Kidney (tissue), 13 donors: ENCODE measurements at regions not wholly inside any gene's neighbourhood (a gene's known extent, or its start where the extent isn't known, plus 50 kb on each side); places are given as distances from the start of the nearest gene placed in this dataset.

Experiments
- DNase-seq, 5 donors: peaks; one replicate each; pipeline ENCODE4 v3.0.0-alpha.2; 2013 to 2020
- FAIRE-seq: peaks from 2 replicates; lab custom pipeline; 2012; peaks lifted over from hg19 to GRCh38; lab: Jason Lieb, UNC
- H3K27ac ChIP-seq, 2 donors: one replicate each; pipeline ENCODE4 v1.7.0; 2013; ENCODE audit warnings: low read depth in 2 of 2, low read length in 2 of 2, inconsistent platforms in 1 of 2
- H3K27me3 ChIP-seq: one replicate; pipeline ENCODE4 v1.7.1; 2013; ENCODE audit warnings: low read length, inconsistent platforms; ENCODE audit not compliant: control insufficient read depth, insufficient read depth
- H3K36me3 ChIP-seq, 3 donors: one replicate each; pipeline versions ENCODE4 v1.7.0 to v1.7.1; 2013; ENCODE audit warnings: low read length in 3 of 3, control low read depth in 1 of 3, inconsistent platforms in 1 of 3; ENCODE audit not compliant: insufficient read depth in 3 of 3, control insufficient read depth in 2 of 3
- H3K4me1 ChIP-seq, 3 donors: one replicate each; pipeline versions ENCODE4 v1.7.0 to v1.7.1; 2013; ENCODE audit warnings: low read length in 3 of 3, inconsistent platforms in 1 of 3, low read depth in 1 of 3; ENCODE audit not compliant: control insufficient read depth in 2 of 3, insufficient read depth in 2 of 3
- H3K4me3 ChIP-seq, 3 donors: one replicate each; pipeline versions ENCODE4 v1.7.0 to v1.8.1; 2013; ENCODE audit warnings: low read length in 3 of 3, control low read depth in 1 of 3, inconsistent platforms in 1 of 3
- H3K9ac ChIP-seq, 3 donors: one replicate each; pipeline versions ENCODE4 v1.7.0 to v1.7.1; 2013; ENCODE audit warnings: low read length in 3 of 3, control low read depth in 1 of 3, inconsistent platforms in 1 of 3
- H3K9me3 ChIP-seq, 3 donors: one replicate each; pipeline versions ENCODE4 v1.7.0 to v1.7.1; 2013; ENCODE audit warnings: low read length in 3 of 3, control low read depth in 1 of 3, inconsistent platforms in 1 of 3; ENCODE audit not compliant: control insufficient read depth in 2 of 3, insufficient read depth in 1 of 3
- intact Hi-C: fragments of 100-400 bp; cut with DNase I; formaldehyde crosslinking; loops from one replicate; pipeline ENCODE4 v1.11.1; 2022
- TF ChIP-seq, protein P1 (sequence below): IDR thresholded peaks from 3 replicates; pipeline ENCODE4 v1.5.1; 2012; ENCODE audit warnings: mild to moderate bottlenecking, moderate library complexity, borderline replicate concordance; ENCODE audit not compliant: insufficient read depth; ENCODE audit errors: extremely low read depth
- donor health status: control.
- donor health status: control.
- donor health status: control.
- donor health status: control.
- donor health status: control.
- donor health status: DM: yes; HTN: yes; CAD: no.
- donor health status: Normal renal cell carcinoma (clear cell type).

DNA sequence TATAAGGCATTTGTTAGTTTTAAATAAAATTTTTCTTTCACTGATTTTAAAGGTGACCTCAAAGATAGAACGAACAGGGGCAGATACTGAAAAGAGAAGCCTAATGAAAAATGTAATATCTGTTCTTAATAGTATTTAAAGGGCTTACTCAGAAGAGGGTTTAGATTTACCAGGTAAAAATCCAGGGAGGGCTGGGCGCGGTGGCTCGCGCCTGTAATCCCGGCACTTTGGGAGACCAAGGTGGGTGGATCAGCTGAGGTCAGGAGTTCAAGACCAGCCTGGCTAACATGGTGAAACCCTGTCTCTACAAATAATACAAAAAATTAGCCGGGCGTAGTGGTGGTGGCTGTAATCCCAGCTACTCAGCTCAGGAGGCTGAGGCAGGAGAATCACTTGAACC lies 108.3 kb upstream of the CNTNAP2 start:
- H3K9ac ChIP-seq, result no peak overlapping the region
- no peaks in the 10 kb centered on the region for H3K36me3 ChIP-seq
- DNase-seq, result no peak
- FAIRE-seq, result no peak
- intact Hi-C loops, result no loop called here
- H3K27ac ChIP-seq, result no peak overlapping the region
- TF ChIP-seq, protein P1, sequence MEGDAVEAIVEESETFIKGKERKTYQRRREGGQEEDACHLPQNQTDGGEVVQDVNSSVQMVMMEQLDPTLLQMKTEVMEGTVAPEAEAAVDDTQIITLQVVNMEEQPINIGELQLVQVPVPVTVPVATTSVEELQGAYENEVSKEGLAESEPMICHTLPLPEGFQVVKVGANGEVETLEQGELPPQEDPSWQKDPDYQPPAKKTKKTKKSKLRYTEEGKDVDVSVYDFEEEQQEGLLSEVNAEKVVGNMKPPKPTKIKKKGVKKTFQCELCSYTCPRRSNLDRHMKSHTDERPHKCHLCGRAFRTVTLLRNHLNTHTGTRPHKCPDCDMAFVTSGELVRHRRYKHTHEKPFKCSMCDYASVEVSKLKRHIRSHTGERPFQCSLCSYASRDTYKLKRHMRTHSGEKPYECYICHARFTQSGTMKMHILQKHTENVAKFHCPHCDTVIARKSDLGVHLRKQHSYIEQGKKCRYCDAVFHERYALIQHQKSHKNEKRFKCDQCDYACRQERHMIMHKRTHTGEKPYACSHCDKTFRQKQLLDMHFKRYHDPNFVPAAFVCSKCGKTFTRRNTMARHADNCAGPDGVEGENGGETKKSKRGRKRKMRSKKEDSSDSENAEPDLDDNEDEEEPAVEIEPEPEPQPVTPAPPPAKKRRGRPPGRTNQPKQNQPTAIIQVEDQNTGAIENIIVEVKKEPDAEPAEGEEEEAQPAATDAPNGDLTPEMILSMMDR, result no peak
- no peak overlapping the region for H3K4me3 ChIP-seq
- H3K27me3 ChIP-seq, result no peaks in the 10 kb centered on the region
- no peaks in the 10 kb centered on the region for H3K4me1 ChIP-seq
- H3K9me3 ChIP-seq, result no peaks in the 10 kb centered on the region

DNA sequence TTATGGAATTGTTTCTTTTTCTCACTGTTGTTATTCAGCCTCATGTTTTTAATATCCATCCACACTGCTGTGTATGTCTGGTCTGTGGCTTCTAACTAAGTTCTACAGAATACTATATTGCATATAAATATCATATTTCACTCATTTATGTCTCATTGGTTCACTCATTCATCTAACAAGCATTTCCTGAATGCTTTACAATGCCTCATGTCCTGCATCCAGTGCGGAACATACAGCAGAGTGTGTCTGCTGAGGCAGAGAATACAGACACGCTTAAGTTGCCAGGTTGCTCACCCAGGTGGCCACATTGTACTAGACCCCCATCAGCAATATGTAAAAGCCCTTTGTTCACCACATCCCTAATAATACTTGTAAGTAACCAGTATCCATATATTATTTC lies 111.8 kb upstream of the CNTNAP2 start:
- TF ChIP-seq, protein P1, result no peak
- no peaks in the 10 kb centered on the region for H3K4me1 ChIP-seq
- H3K9me3 ChIP-seq, result no peaks in the 10 kb centered on the region
- intact Hi-C loops, result no loop called here
- H3K27ac ChIP-seq, result no peak overlapping the region
- no peaks in the 10 kb centered on the region for H3K27me3 ChIP-seq
- DNase-seq (no peak), FAIRE-seq (no peak)
- no peak overlapping the region for H3K9ac ChIP-seq
- no peaks in the 10 kb centered on the region for H3K36me3 ChIP-seq
- H3K4me3 ChIP-seq, result no peak overlapping the region

DNA sequence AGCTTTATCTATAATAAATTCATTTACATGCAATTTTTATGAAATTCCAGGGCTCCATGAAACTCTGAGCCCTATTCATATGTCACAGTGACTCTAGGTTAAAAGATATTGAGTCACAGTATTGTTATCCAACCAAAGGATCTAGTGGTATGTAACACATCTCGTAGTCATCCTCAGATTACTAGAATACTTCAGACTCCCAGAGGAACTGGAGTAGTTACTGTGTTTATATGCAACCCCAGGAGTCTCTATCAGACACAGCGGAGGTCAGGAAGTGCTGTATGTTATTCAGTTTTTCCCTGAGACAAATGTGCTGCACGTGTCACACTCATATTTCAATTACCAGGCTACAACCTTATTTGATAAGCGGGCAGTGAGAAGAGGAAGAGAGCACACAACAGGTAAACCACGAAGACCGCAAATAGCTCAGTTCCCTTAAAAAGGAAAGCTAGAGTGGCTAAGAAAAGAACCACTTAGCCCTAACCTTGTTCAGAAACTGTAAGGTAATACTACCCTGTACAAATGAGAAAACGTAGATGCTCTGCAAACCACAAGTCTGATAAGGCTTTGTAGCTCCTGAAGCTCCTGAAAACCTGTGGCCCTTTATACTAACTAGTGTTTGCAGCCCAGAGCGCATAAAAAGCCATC lies 114.0 kb upstream of the CNTNAP2 start:
- Histone ChIP-seq H3K9me3 (no peaks in the 10 kb centered on the region), H3K36me3 (no peaks in the 10 kb centered on the region), H3K27me3 (no peaks in the 10 kb centered on the region), H3K4me3 (no peak overlapping the region), H3K4me1 (no peaks in the 10 kb centered on the region), H3K9ac (no peak overlapping the region), H3K27ac (no peak overlapping the region)
- intact Hi-C loops, result no loop called here
- TF ChIP-seq, protein P1, result no peak
- FAIRE-seq (no peak), DNase-seq (no peak)

DNA sequence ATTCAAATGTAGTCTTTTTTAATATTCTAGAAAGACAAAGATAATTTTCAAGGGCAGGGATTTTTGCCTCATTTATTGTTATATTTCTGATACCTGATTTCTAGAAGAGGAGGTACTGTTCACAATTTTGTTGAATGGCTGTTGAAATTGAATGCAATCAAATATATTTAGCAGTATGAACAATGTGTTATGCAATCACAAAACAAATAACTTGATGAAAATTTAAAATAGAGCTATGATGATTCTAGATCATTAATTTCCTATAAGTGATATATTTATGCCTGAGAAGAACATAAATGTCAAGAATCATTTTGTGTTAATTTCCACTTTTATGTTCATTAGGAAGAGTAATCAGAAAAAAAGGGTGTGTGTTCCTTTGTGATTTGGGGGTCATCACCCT lies 114.6 kb upstream of the CNTNAP2 start:
- TF ChIP-seq, protein P1, result no peak
- no peaks in the 10 kb centered on the region for H3K27me3 ChIP-seq
- DNase-seq (no peak), FAIRE-seq (no peak)
- no peaks in the 10 kb centered on the region for H3K36me3 ChIP-seq
- H3K4me1 ChIP-seq, result no peaks in the 10 kb centered on the region
- intact Hi-C loops, result no loop called here
- H3K9me3 ChIP-seq, result no peaks in the 10 kb centered on the region
- no peak overlapping the region for H3K9ac ChIP-seq
- no peak overlapping the region for H3K4me3 ChIP-seq
- H3K27ac ChIP-seq, result no peak overlapping the region
